Thyroid gland (tissue), 4 donors: ENCODE measurements at regions not wholly inside any gene's neighbourhood (a gene's known extent, or its start where the extent isn't known, plus 50 kb on each side); places are given as distances from the start of the nearest gene placed in this dataset.

Experiments used
- POLR2A ChIP-seq, 2 donors: fragments of 450-650 bp; IDR thresholded peaks; one replicate each; pipeline ENCODE4 v1.6.1; 2017; ENCODE audit warnings: antibody characterized with exemption in 2 of 2, mild to moderate bottlenecking in 2 of 2, moderate library complexity in 1 of 2
- TF ChIP-seq, protein P1 (sequence below), 6 experiments: fragments of 200-600 bp in 3 of 6; fragments of 450-650 bp in 3 of 6; sonication (generic) in 3 of 6; IDR thresholded peaks; one replicate each; pipeline ENCODE4 v1.5.1; 2016 to 2019; ENCODE audit warnings: antibody characterized with exemption in 6 of 6, mild to moderate bottlenecking in 2 of 6, inconsistent platforms in 1 of 6, moderate library complexity in 1 of 6

DNA sequence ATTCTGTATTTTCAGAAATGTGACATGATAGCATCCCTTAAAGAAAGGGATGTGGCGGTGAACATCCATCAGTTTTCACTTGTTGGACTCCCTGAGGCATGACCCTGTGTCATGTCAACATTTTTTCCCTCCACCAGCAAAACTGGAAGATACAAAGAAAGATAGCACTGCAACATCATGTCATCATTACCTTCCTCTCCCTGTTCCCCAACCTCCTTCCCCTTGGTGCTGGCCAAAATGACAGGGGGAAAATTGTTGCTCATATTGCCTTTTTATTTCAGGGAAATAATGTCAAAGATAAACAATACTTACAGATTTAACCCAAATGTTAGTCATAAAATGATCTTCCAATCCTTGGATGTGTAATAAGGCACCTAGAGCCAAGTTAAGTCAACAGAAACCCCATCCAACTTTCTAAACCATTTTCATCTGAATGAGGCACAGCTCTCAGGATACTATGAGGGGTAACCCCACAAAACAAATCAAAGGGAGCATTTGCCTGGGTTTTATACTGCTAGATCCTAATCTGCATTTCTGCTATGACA is 644.3 kb downstream of the ACTL7B start:
- no peak for TF ChIP-seq POLR2A (IDR thresholded peaks at IDR 0.05)
- TF ChIP-seq, protein P1, sequence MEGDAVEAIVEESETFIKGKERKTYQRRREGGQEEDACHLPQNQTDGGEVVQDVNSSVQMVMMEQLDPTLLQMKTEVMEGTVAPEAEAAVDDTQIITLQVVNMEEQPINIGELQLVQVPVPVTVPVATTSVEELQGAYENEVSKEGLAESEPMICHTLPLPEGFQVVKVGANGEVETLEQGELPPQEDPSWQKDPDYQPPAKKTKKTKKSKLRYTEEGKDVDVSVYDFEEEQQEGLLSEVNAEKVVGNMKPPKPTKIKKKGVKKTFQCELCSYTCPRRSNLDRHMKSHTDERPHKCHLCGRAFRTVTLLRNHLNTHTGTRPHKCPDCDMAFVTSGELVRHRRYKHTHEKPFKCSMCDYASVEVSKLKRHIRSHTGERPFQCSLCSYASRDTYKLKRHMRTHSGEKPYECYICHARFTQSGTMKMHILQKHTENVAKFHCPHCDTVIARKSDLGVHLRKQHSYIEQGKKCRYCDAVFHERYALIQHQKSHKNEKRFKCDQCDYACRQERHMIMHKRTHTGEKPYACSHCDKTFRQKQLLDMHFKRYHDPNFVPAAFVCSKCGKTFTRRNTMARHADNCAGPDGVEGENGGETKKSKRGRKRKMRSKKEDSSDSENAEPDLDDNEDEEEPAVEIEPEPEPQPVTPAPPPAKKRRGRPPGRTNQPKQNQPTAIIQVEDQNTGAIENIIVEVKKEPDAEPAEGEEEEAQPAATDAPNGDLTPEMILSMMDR (IDR thresholded peaks at IDR 0.05), result no peak
